Adipocyte (in vitro differentiated cells): ENCODE measurements at regions not wholly inside any gene's neighbourhood (a gene's known extent, or its start where the extent isn't known, plus 50 kb on each side); places are given as distances from the start of the nearest gene placed in this dataset.

Source experiments
- DNase-seq: peaks from one replicate; pipeline ENCODE4 v3.0.0-alpha.2; 2015; ENCODE audit warnings: low read depth
- H3K27me3 ChIP-seq: replicated peaks from 2 replicates; pipeline ENCODE4 v1.7.0; 2013; ENCODE audit warnings: mild to moderate bottlenecking, low read length, moderate library complexity; ENCODE audit not compliant: control insufficient read depth, insufficient read depth
- H3K36me3 ChIP-seq: 2 replicates; pipeline ENCODE4 v1.7.0; 2013; ENCODE audit warnings: low read length, mild to moderate bottlenecking, moderate library complexity; ENCODE audit not compliant: control insufficient read depth, insufficient read depth, severe bottlenecking
- H3K4me1 ChIP-seq: 2 replicates; pipeline ENCODE4 v1.7.0; 2013; ENCODE audit warnings: mild to moderate bottlenecking, low read length, moderate library complexity; ENCODE audit not compliant: control insufficient read depth, insufficient read depth
- H3K4me3 ChIP-seq: 2 replicates; pipeline ENCODE4 v1.7.0; 2013; ENCODE audit warnings: mild to moderate bottlenecking, low read length, moderate library complexity
- H3K9ac ChIP-seq: 2 replicates; pipeline ENCODE4 v1.7.0; 2013; ENCODE audit warnings: mild to moderate bottlenecking, low read length, moderate library complexity
- H3K9me3 ChIP-seq: 2 replicates; pipeline ENCODE4 v1.7.0; 2013; ENCODE audit warnings: mild to moderate bottlenecking, low read length, moderate library complexity; ENCODE audit not compliant: control insufficient read depth

DNA sequence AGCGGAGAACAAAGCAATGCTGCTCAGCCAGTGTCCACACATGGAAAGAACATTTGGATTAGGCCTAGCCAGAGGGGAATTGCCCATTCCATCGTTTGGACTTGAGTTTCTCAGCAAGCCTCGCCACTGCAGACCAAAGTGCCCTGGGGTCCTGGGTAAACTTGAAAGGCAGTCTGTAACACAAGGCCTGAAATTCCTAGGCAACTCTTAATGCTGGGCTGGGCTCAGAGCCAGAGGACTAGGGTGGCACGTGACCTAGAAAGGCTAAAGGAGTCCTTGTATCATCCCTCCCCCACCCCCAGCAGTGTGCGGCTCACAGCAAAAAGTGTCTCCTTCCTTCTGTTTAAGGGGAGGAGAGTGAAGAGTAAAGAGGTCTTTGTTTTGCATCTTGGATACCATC is 210.4 kb upstream of the ARX start:
- H3K9ac ChIP-seq: no peak overlapping the region
- no peaks in the 10 kb centered on the region for H3K36me3 ChIP-seq
- no peak for DNase-seq
- H3K4me1 ChIP-seq: no peaks in the 10 kb centered on the region
- H3K27me3 ChIP-seq: peaks cover 4% of the 10 kb centered on the region
- H3K9me3 ChIP-seq: peaks cover 5% of the 10 kb centered on the region
- no peak overlapping the region for H3K4me3 ChIP-seq

DNA sequence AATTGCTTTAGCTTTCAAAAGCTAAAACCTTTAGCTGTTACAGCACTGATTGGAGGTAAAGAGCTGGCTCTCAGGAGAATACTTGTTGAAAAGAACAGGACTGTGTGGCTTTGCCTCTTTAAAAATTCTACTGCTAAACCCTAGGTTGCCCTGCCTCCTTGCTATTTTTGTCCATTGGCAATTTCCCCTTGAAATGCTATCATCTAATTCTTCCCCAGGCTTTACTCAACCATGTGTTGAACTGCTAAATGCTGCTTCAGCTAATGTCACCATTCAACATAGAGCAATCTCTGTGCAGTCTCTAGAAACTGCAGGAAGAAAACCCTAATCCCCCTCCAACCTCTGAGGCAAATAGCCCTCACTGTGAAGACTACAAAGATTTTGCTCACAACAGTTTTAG is 203.7 kb upstream of the ARX start:
- Histone ChIP-seq H3K4me3 (no peak overlapping the region), H3K36me3 (no peaks in the 10 kb centered on the region), H3K4me1 (no peaks in the 10 kb centered on the region), H3K9me3 (no peaks in the 10 kb centered on the region), H3K27me3 (peaks cover 11% of the 10 kb centered on the region), H3K9ac (no peak overlapping the region)
- no peak for DNase-seq

- Histone ChIP-seq H3K9me3 (peaks cover 4% of the 10 kb centered on the region), H3K36me3 (no peaks in the 10 kb centered on the region), H3K9ac (no peak overlapping the region), H3K4me1 (no peaks in the 10 kb centered on the region), H3K27me3 (peaks cover 7% of the 10 kb centered on the region), H3K4me3 (no peak overlapping the region)
- DNase-seq: no peak
Observed at GRCh38 chrX:25213611-25214010, 197.8 kb upstream of the ARX start.

GRCh38 chrX:25207803-25208475 is 192.2 kb upstream of the ARX start:
- Histone ChIP-seq H3K27me3 (no peaks in the 10 kb centered on the region), H3K36me3 (no peaks in the 10 kb centered on the region), H3K4me3 (no peak overlapping the region), H3K9me3 (peaks cover 4% of the 10 kb centered on the region), H3K4me1 (no peaks in the 10 kb centered on the region), H3K9ac (no peak overlapping the region)
- no peak for DNase-seq

GRCh38 chrX:25206778-25207177 is 191.0 kb upstream of the ARX start:
- no peaks in the 10 kb centered on the region for H3K27me3 ChIP-seq
- DNase-seq: peak; percentile 40
- H3K36me3 ChIP-seq: no peaks in the 10 kb centered on the region
- no peaks in the 10 kb centered on the region for H3K4me1 ChIP-seq
- H3K9me3 ChIP-seq: peaks cover 4% of the 10 kb centered on the region
- H3K9ac ChIP-seq: no peak overlapping the region
- H3K4me3 ChIP-seq: no peak overlapping the region

GRCh38 chrX:25204182-25204581 is 188.4 kb upstream of the ARX start:
- Histone ChIP-seq H3K4me1 (no peaks in the 10 kb centered on the region), H3K27me3 (no peaks in the 10 kb centered on the region)

DNA sequence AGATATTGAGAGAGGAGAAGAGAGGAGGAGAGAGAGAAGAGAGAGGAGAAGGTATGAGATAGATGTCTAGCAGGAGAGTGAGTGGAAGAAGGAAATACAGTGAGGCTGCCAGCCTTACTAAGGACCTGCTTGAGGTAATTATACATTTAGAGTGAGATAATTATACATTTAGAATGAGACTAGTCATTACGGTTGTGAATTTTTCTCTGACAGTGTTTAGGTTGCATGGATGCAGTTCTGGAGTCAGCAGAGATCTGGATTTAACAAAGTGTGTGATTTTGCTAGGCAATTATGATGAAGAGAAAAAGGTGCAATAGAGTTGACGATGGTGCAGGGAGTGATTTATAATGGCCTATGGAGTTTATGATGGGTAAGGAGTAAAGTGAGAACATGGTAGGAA is 187.1 kb upstream of the ARX start:
- Histone ChIP-seq H3K36me3 (no peaks in the 10 kb centered on the region), H3K9me3 (peaks cover 3% of the 10 kb centered on the region), H3K4me3 (no peak overlapping the region), H3K9ac (no peak overlapping the region), H3K27me3 (no peaks in the 10 kb centered on the region), H3K4me1 (no peaks in the 10 kb centered on the region)
- no peak for DNase-seq

More at GRCh38 chrX:25204182-25204581, 188.4 kb upstream of the ARX start:
- no peak for DNase-seq
- no peak overlapping the region for H3K9ac ChIP-seq
- H3K4me3 ChIP-seq: no peak overlapping the region
- no peaks in the 10 kb centered on the region for H3K36me3 ChIP-seq
- H3K9me3 ChIP-seq: no peaks in the 10 kb centered on the region

DNA sequence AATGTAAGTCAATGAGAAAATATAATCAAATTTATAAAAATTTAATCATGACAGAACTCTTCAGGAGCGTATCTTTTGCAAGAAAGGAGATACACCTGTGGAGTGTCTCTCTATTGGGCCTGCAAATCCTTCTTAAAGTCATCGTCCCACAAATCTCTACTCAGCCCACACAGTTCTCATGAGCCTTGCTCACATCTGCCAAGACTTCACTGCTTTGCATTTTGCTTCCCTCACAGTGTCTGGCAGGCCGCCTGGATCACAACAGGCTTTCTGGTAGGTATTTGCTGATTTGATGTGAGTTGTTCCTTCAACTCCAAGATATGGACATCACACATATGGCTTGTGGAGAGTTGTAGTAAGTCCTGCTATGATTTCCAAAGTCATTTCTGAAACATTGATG is 183.1 kb upstream of the ARX start:
- peaks cover 11% of the 10 kb centered on the region for H3K27me3 ChIP-seq
- H3K9me3 ChIP-seq: peaks cover 13% of the 10 kb centered on the region
- H3K9ac ChIP-seq: no peak overlapping the region
- H3K4me1 ChIP-seq: no peaks in the 10 kb centered on the region
- no peak overlapping the region for H3K4me3 ChIP-seq
- DNase-seq: peak; percentile 1
- no peaks in the 10 kb centered on the region for H3K36me3 ChIP-seq

- Histone ChIP-seq H3K27me3 (peaks cover 11% of the 10 kb centered on the region), H3K4me1 (no peaks in the 10 kb centered on the region), H3K9ac (no peak overlapping the region), H3K4me3 (no peak overlapping the region), H3K9me3 (peaks cover 13% of the 10 kb centered on the region), H3K36me3 (no peaks in the 10 kb centered on the region)
- peak; percentile 57 for DNase-seq
Observed at GRCh38 chrX:25198253-25198652, 182.5 kb upstream of the ARX start.

DNA sequence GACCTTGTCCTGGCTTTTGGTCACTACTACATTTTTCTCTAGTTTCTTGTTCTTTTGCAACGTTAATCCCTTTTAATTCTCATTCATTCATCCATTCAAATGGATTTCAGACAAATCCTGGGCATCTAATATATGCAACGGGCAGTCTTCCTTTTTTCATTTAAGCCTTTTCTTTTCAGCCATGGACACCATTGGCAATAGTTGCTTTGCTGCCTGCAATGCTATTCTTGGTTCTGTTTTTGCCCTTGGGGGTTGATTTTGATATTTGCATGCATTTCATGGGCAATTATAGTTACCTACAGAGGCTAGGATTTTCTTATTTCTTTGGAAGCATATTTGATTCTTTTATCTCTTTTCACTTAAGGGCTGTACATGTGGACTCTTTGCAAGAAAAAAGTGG is 180.5 kb upstream of the ARX start:
- Histone ChIP-seq H3K4me1 (no peaks in the 10 kb centered on the region), H3K27me3 (peaks cover 11% of the 10 kb centered on the region), H3K9me3 (peaks cover 13% of the 10 kb centered on the region), H3K36me3 (no peaks in the 10 kb centered on the region), H3K9ac (no peak overlapping the region), H3K4me3 (no peak overlapping the region)
- DNase-seq: no peak

GRCh38 chrX:25191403-25191802 is 175.6 kb upstream of the ARX start:
- peaks cover 18% of the 10 kb centered on the region for H3K9me3 ChIP-seq
- no peak overlapping the region for H3K9ac ChIP-seq
- no peaks in the 10 kb centered on the region for H3K36me3 ChIP-seq
- DNase-seq: no peak
- H3K27me3 ChIP-seq: peaks cover 19% of the 10 kb centered on the region
- no peaks in the 10 kb centered on the region for H3K4me1 ChIP-seq
- H3K4me3 ChIP-seq: no peak overlapping the region

DNA sequence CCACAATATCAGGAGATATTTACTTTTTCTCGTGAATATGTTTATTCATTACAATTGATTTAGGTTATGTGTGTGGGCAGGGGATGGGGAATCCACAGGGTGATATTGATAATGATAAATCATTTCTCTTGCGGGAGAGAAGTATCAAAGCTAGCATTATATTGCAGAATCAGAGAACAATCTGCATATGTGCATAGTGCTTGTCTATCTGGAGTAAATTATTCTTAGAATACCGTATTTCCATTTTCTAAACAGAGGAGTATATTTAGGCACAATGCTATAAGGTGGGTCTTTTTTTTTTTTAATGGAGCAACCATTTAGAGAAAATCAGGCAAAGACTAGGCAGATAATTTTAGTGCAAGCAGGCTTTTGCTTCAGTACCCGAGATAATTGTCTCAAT is 166.0 kb upstream of the ARX start:
- no peak for DNase-seq
- H3K4me1 ChIP-seq: no peaks in the 10 kb centered on the region
- no peaks in the 10 kb centered on the region for H3K9me3 ChIP-seq
- no peak overlapping the region for H3K9ac ChIP-seq
- no peak overlapping the region for H3K4me3 ChIP-seq
- H3K36me3 ChIP-seq: no peaks in the 10 kb centered on the region
- peaks cover 16% of the 10 kb centered on the region for H3K27me3 ChIP-seq
